Fibroblast of mammary gland (primary cell): ENCODE measurements at regions not wholly inside any gene's neighbourhood (a gene's known extent, or its start where the extent isn't known, plus 50 kb on each side); places are given as distances from the start of the nearest gene placed in this dataset.

Source experiments
- DNase-seq: peaks from one replicate; pipeline ENCODE4 v3.0.0-alpha.2; 2010; ENCODE audit warnings: low read depth
- H3K4me3 ChIP-seq: 2 replicates; pipeline ENCODE4 v1.5.1; 2011; ENCODE audit warnings: low read depth, mild to moderate bottlenecking, low read length, moderate library complexity; ENCODE audit not compliant: control insufficient read depth
- TF ChIP-seq, protein P1 (sequence below): conservative IDR thresholded peaks from 2 replicates; pipeline ENCODE4 v1.5.1; 2011; ENCODE audit warnings: low read depth, low read length, inconsistent platforms; ENCODE audit not compliant: control insufficient read depth, insufficient read depth

DNA sequence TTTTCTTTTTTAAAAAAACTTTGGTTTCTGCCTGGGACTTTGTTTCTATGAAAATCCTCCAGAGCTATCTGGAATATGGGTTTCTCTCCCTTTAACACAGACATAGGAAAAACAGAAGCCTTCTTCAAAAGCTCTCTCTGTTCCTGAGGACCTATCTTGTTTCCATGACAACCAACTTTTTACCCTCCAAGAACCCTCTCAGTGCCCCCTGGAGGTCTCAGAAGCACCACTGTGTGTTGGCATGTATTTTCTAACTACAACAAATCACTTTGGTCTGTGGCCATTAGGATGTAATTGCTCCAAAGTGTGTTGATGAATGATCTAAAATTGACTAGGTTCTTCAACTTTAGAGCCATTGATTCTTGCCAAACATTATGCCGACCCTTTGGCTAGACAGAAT lies 1331.6 kb downstream of the ADGRL3 start:
- H3K4me3 ChIP-seq, result no peak overlapping the region
- DNase-seq, result no peak
- TF ChIP-seq, protein P1, sequence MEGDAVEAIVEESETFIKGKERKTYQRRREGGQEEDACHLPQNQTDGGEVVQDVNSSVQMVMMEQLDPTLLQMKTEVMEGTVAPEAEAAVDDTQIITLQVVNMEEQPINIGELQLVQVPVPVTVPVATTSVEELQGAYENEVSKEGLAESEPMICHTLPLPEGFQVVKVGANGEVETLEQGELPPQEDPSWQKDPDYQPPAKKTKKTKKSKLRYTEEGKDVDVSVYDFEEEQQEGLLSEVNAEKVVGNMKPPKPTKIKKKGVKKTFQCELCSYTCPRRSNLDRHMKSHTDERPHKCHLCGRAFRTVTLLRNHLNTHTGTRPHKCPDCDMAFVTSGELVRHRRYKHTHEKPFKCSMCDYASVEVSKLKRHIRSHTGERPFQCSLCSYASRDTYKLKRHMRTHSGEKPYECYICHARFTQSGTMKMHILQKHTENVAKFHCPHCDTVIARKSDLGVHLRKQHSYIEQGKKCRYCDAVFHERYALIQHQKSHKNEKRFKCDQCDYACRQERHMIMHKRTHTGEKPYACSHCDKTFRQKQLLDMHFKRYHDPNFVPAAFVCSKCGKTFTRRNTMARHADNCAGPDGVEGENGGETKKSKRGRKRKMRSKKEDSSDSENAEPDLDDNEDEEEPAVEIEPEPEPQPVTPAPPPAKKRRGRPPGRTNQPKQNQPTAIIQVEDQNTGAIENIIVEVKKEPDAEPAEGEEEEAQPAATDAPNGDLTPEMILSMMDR, result no peak

DNA sequence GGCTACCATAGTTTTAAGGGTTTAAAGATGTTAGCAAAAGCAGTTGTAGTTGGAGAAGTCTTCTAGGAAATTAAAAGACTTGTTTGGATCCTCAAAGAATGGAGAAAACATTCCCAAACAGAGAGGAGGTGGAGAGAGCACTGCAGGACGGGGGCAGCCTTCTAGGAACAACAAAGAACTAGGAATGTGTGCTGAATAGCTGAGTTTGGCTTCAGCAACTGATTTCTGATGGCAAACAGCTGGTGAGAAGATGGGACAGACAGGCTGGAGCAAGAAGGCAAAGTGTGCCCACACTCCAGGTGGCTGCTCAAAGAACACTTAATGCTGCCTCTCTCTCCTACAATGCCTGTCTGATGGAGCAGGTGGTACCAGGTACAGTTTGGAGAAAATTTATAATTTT lies 1331.1 kb downstream of the ADGRL3 start:
- DNase-seq, result no peak
- no peak overlapping the region for H3K4me3 ChIP-seq
- TF ChIP-seq, protein P1, result no peak

DNA sequence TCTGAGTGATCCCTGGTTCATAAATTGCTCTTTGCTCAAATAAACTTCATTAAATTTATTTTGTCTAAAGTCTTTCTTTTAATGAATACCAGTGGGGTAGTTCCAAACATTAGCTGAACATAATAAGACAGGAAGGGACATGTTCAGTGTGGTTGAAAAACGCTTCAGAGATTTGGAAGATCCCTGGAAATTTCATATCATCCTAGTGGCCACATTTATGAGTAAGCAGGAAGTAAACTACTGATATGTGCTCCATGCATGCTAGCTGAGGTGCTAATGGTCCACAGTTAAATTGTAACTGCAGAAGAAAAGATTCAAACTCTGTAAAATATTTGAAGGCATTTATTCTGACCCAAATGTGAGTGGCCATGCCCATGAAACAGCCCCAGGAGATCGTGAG lies 1328.7 kb downstream of the ADGRL3 start:
- DNase-seq, result no peak
- no peak overlapping the region for H3K4me3 ChIP-seq
- TF ChIP-seq, protein P1, result no peak

DNA sequence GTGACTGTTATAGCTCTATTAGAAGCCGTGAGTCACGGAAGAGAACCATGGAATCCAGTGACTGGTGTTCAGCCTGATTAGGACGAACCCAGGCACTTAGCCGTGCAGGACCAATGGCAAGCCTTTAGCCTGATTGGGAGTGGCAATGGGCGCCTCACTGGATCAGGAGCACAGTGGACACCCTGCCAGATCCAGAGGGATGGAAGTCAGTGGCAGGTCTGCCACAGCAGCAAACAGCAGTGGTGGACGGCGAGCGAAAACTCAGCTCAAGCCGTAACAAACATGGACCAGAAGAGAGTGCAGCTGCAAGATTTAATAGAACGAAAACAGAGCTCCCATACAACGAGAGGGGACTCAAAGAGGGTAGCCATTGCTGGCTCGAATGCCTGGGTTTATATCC lies 1326.5 kb downstream of the ADGRL3 start:
- no peak overlapping the region for H3K4me3 ChIP-seq
- DNase-seq, result no peak
- TF ChIP-seq, protein P1, result no peak

DNA sequence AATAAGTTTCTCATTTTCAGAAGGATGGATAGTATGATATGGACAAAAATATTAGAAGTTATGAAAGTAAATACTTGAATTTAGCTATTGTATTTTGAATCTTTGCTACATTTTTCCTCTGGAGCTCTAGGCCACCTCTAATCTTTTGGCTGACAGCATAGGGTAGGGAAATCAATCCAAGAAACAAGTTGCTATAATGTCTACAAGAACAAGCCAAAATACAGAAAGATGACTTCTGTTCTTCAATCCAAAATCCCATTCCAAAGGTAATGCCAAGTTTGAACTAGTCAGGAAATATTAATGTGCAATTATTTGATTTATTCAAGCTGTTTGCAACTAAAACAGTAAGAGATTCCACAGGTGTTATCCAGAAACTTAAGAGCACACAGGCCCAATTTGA lies 1323.1 kb downstream of the ADGRL3 start:
- DNase-seq, result no peak
- no peak overlapping the region for H3K4me3 ChIP-seq
- TF ChIP-seq, protein P1, result no peak

DNA sequence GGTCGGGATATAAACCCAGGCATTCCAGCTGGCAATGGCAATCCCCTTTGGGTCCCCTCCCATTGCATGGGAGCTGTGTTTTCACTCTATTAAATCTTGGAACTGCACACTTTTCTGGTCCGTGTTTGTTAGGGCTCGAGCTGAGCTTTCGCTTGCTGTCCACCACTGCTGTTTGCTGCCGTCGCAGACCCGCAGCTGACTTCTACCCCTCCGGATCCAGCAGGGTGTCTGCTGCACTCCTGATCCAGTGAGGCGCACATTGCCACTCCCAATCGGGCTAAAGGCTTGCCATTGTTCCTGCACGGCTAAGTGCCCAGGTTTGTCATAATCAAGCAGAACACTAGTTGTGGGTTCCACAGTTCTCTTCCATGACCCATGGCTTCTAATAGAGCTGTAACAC lies 1322.1 kb downstream of the ADGRL3 start:
- no peak overlapping the region for H3K4me3 ChIP-seq
- DNase-seq, result no peak
- TF ChIP-seq, protein P1, result no peak

DNA sequence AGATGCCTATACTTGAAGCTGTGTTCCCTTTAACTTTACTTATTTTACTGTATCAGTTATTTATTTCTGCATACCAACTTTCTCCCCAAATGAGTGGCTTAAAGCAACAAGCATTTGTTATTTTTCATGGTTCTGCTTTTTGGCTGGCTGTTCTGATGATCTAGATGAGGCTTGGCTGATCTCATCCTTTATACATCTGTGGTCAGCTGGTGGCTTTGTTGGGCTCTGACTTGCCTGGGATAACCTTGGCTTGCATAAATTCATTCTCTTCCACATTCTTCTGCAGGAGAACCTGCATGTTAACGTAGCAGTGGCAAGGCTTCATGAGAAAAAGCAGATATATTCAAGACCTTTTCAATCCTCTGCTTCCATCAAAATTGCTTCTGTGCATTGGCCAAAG lies 1317.6 kb downstream of the ADGRL3 start:
- TF ChIP-seq, protein P1, result no peak
- no peak for DNase-seq
- no peak overlapping the region for H3K4me3 ChIP-seq
